K562 (cell line): ENCODE measurements at regions not wholly inside any gene's neighbourhood (a gene's known extent, or its start where the extent isn't known, plus 50 kb on each side); places are given as distances from the start of the nearest gene placed in this dataset.

Source experiments
- CTBP1 ChIP-seq: fragments of 450-650 bp; IDR thresholded peaks from 2 replicates; pipeline ENCODE4 v1.6.1; 2016; ENCODE audit warnings: borderline replicate concordance
- CXXC5 ChIP-seq: fragments of 250-450 bp; sonication (Bioruptor Pico); IDR thresholded peaks from 2 replicates; pipeline ENCODE4 v1.8.0; 2022; ENCODE audit warnings: inconsistent platforms, mild to moderate bottlenecking, moderate library complexity
- ELF1 ChIP-seq: fragments of 200-800 bp; sonication (Bioruptor generic); IDR thresholded peaks from 2 replicates; pipeline ENCODE4 v1.6.1; 2016; ENCODE audit warnings: missing genetic modification characterization, missing compliant biosample characterization
- FOXP1 ChIP-seq: sonication (generic); formaldehyde crosslinking; IDR thresholded peaks from 2 replicates; pipeline ENCODE4 v1.8.0; 2022; ENCODE audit warnings: mild to moderate bottlenecking, missing genetic modification reagents
- MTA3 ChIP-seq: fragments of 450-650 bp; formaldehyde crosslinking; IDR thresholded peaks from 2 replicates; pipeline ENCODE4 v1.6.1; 2017; ENCODE audit warnings: mild to moderate bottlenecking, borderline replicate concordance
- NFXL1 ChIP-seq: fragments of 450-650 bp; formaldehyde crosslinking; IDR thresholded peaks from 2 replicates; pipeline ENCODE4 v1.4.0; 2021; ENCODE audit warnings: mild to moderate bottlenecking
- PKNOX1 ChIP-seq: fragments of 450-650 bp; IDR thresholded peaks from 2 replicates; pipeline ENCODE4 v1.6.1; 2016
- POU5F1 ChIP-seq: fragments of 150-350 bp; IDR thresholded peaks from 2 replicates; pipeline ENCODE4 v1.6.1; 2014; ENCODE audit warnings: borderline replicate concordance, low read length, low read depth, mild to moderate bottlenecking; ENCODE audit not compliant: partially characterized antibody
- RREB1 ChIP-seq: fragments of 250-450 bp; sonication (Bioruptor Pico); IDR thresholded peaks from 2 replicates; pipeline ENCODE4 v1.4.0; 2020
- ZBTB8A ChIP-seq: fragments of 450-650 bp; IDR thresholded peaks from 2 replicates; pipeline ENCODE4 v1.6.1; 2018; ENCODE audit warnings: mild to moderate bottlenecking, moderate library complexity; ENCODE audit not compliant: partially characterized antibody
- ZNF239 ChIP-seq: fragments of 250-450 bp; sonication (Bioruptor Pico); IDR thresholded peaks from 2 replicates; pipeline ENCODE4 v1.4.0; 2020; ENCODE audit warnings: mild to moderate bottlenecking
- TF ChIP-seq, protein P1 (sequence below): fragments of 250-450 bp; sonication (Bioruptor Pico); IDR thresholded peaks from 2 replicates; pipeline ENCODE4 v1.4.0; 2020; ENCODE audit warnings: mild to moderate bottlenecking, moderate library complexity
- TF ChIP-seq, protein P2 (sequence below): IDR thresholded peaks from 3 replicates; pipeline ENCODE4 v1.6.1; 2011; ENCODE audit warnings: borderline replicate concordance, mild to moderate bottlenecking, moderate library complexity; ENCODE audit not compliant: insufficient read length; ENCODE audit errors: extremely low read depth
- TF ChIP-seq, protein P3 (sequence below): fragments of 250-450 bp; sonication (Bioruptor Pico); IDR thresholded peaks from 2 replicates; pipeline ENCODE4 v1.8.0; 2021; ENCODE audit warnings: moderate library complexity, mild to moderate bottlenecking, inconsistent platforms
- TF ChIP-seq, protein P4 (sequence below): sonication (generic); formaldehyde crosslinking; IDR thresholded peaks from 2 replicates; pipeline ENCODE4 v1.8.0; 2022; ENCODE audit warnings: mild to moderate bottlenecking, missing genetic modification reagents

GRCh38 chr4:80137631-80138030 is 59.7 kb upstream of the PRDM8 start (continued):
- TF ChIP-seq, protein P1, sequence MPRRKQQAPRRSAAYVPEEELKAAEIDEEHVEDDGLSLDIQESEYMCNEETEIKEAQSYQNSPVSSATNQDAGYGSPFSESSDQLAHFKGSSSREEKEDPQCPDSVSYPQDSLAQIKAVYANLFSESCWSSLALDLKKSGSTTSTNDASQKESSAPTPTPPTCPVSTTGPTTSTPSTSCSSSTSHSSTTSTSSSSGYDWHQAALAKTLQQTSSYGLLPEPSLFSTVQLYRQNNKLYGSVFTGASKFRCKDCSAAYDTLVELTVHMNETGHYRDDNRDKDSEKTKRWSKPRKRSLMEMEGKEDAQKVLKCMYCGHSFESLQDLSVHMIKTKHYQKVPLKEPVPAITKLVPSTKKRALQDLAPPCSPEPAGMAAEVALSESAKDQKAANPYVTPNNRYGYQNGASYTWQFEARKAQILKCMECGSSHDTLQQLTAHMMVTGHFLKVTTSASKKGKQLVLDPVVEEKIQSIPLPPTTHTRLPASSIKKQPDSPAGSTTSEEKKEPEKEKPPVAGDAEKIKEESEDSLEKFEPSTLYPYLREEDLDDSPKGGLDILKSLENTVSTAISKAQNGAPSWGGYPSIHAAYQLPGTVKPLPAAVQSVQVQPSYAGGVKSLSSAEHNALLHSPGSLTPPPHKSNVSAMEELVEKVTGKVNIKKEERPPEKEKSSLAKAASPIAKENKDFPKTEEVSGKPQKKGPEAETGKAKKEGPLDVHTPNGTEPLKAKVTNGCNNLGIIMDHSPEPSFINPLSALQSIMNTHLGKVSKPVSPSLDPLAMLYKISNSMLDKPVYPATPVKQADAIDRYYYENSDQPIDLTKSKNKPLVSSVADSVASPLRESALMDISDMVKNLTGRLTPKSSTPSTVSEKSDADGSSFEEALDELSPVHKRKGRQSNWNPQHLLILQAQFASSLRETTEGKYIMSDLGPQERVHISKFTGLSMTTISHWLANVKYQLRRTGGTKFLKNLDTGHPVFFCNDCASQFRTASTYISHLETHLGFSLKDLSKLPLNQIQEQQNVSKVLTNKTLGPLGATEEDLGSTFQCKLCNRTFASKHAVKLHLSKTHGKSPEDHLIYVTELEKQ (CRISPR knock-in tag), result no peak
- TF ChIP-seq FOXP1 (no peak), MTA3 (no peak), ZBTB8A (no peak), CTBP1 (no peak), CXXC5 (CRISPR knock-in tag) (no peak), NFXL1 (CRISPR knock-in tag) (no peak), POU5F1 (no peak), ZNF239 (CRISPR knock-in tag) (no peak), RREB1 (CRISPR knock-in tag) (no peak), ELF1 (no peak), PKNOX1 (no peak; the same call in 1 of the 2 replicates)
- TF ChIP-seq, protein P2, sequence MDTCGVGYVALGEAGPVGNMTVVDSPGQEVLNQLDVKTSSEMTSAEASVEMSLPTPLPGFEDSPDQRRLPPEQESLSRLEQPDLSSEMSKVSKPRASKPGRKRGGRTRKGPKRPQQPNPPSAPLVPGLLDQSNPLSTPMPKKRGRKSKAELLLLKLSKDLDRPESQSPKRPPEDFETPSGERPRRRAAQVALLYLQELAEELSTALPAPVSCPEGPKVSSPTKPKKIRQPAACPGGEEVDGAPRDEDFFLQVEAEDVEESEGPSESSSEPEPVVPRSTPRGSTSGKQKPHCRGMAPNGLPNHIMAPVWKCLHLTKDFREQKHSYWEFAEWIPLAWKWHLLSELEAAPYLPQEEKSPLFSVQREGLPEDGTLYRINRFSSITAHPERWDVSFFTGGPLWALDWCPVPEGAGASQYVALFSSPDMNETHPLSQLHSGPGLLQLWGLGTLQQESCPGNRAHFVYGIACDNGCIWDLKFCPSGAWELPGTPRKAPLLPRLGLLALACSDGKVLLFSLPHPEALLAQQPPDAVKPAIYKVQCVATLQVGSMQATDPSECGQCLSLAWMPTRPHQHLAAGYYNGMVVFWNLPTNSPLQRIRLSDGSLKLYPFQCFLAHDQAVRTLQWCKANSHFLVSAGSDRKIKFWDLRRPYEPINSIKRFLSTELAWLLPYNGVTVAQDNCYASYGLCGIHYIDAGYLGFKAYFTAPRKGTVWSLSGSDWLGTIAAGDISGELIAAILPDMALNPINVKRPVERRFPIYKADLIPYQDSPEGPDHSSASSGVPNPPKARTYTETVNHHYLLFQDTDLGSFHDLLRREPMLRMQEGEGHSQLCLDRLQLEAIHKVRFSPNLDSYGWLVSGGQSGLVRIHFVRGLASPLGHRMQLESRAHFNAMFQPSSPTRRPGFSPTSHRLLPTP, result no peak
- TF ChIP-seq, protein P3, sequence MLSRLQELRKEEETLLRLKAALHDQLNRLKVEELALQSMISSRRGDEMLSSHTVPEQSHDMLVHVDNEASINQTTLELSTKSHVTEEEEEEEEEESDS, result no peak
- TF ChIP-seq, protein P4, sequence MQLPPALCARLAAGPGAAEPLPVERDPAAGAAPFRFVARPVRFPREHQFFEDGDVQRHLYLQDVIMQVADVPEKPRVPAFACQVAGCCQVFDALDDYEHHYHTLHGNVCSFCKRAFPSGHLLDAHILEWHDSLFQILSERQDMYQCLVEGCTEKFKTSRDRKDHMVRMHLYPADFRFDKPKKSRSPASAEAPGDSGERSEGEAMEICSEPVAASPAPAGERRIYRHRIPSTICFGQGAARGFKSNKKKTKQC (CRISPR knock-in tag), result no peak
